PC-9 (cell line): ENCODE measurements at regions not wholly inside any gene's neighbourhood (a gene's known extent, or its start where the extent isn't known, plus 50 kb on each side); places are given as distances from the start of the nearest gene placed in this dataset.

Source experiments
- BruUV-seq: library from RNA; stranded (reverse); fragments of 400-500 nt; replicated peaks from 2 replicates; lab custom pipeline; 2021; lab: Mats Ljungman, UMichigan
- CTCF ChIA-PET: fragments of 300-600 bp; sonication (Branson Sonifier 250); formaldehyde crosslinking; loops from one replicate; lab custom pipeline; 2022; ENCODE audit warnings: antibody characterized with exemption; lab: Charles Lee
- POLR2A ChIA-PET: fragments of 300-600 bp; sonication (Branson Sonifier 250); formaldehyde crosslinking; loops from one replicate; lab custom pipeline; 2022; ENCODE audit warnings: antibody characterized with exemption; ENCODE audit not compliant: unreplicated experiment; lab: Charles Lee
- DNase-seq, 2 experiments: peaks; one replicate each; pipeline versions ENCODE4 v3.0.0 to v3.0.0-alpha.2; 2015 to 2022; ENCODE audit warnings: mixed read lengths in 1 of 2
- H2AFZ ChIP-seq: fragments of 200-600 bp; sonication (generic); 2 replicates; pipeline ENCODE4 v1.8.1; 2017; ENCODE audit warnings: antibody characterized with exemption
- H3F3A ChIP-seq: fragments of 200-600 bp; sonication (generic); 2 replicates; pipeline ENCODE4 v1.8.1; 2017; ENCODE audit warnings: antibody characterized with exemption, mild to moderate bottlenecking, low read depth; ENCODE audit not compliant: insufficient read depth
- H3K27ac ChIP-seq: fragments of 200-600 bp; sonication (generic); 2 replicates; pipeline ENCODE4 v1.6.1; 2016; ENCODE audit warnings: mixed run types
- H3K27me3 ChIP-seq: fragments of 200-600 bp; sonication (generic); 2 replicates; pipeline ENCODE4 v1.6.1; 2016; ENCODE audit warnings: low read depth, mixed run types; ENCODE audit not compliant: insufficient read depth
- H3K36me3 ChIP-seq: fragments of 200-600 bp; sonication (generic); 2 replicates; pipeline ENCODE4 v1.6.1; 2016; ENCODE audit warnings: low read depth, mixed run types
- H3K4me1 ChIP-seq: fragments of 200-600 bp; sonication (generic); replicated peaks from 2 replicates; pipeline ENCODE4 v1.6.1; 2016; ENCODE audit warnings: mixed run types; ENCODE audit not compliant: insufficient read depth
- H3K4me2 ChIP-seq: fragments of 200-600 bp; sonication (generic); 2 replicates; pipeline ENCODE4 v1.6.1; 2017; ENCODE audit warnings: mixed run types
- H3K4me3 ChIP-seq: fragments of 200-600 bp; sonication (generic); 2 replicates; pipeline ENCODE4 v1.6.1; 2016; ENCODE audit warnings: mixed run types
- H3K79me2 ChIP-seq: fragments of 200-600 bp; sonication (generic); 2 replicates; pipeline ENCODE4 v1.6.1; 2017; ENCODE audit warnings: low read depth, mixed run types
- H3K9me2 ChIP-seq: fragments of 200-600 bp; sonication (generic); 2 replicates; pipeline ENCODE4 v1.8.1; 2017; ENCODE audit warnings: mild to moderate bottlenecking; ENCODE audit not compliant: insufficient read depth
- H3K9me3 ChIP-seq: fragments of 200-600 bp; sonication (generic); 2 replicates; pipeline ENCODE4 v1.8.1; 2016; ENCODE audit warnings: low read depth; ENCODE audit not compliant: insufficient read depth
- H4K20me1 ChIP-seq: fragments of 200-600 bp; sonication (generic); 2 replicates; pipeline ENCODE4 v1.8.1; 2017; ENCODE audit not compliant: insufficient read depth
- EZH2 ChIP-seq: fragments of 200-600 bp; sonication (generic); IDR thresholded peaks from 2 replicates; pipeline ENCODE4 v1.8.0; 2017; ENCODE audit warnings: antibody characterized with exemption, low read depth
- intact Hi-C: fragments of 100-400 bp; cut with micrococcal nuclease; formaldehyde crosslinking; loops from one replicate; pipeline ENCODE4 v1.10.0; 2022; ENCODE audit not compliant: unreplicated experiment
- TF ChIP-seq, protein P1 (sequence below): fragments of 200-600 bp; sonication (generic); conservative IDR thresholded peaks from 2 replicates; pipeline ENCODE4 v1.6.1; 2017; ENCODE audit warnings: mixed run types, antibody characterized with exemption, mild to moderate bottlenecking, moderate library complexity

DNA sequence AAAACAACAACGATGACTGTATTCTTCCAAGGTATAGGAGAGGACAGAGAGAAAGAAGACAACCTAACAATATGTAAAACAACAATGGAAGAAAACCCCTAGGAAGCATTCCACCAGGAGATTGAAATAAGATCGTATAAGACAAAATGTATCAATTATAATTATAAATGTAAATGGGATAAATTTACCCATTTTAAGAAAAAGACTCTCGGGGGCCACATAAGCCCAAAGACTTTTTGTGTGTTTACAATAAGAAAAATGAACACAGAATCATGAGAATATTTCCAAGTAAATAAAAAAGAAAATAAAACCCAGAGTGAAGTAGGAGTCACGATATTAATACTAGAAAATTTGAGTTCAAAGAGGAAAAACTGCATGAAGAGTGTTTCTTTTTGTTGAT, 126.4 kb downstream of the ASB1 start:
- CTCF ChIA-PET: no interaction called here
- no peak overlapping the region for H3K4me3 ChIP-seq
- TF ChIP-seq EZH2: no peak
- TF ChIP-seq, protein P1, sequence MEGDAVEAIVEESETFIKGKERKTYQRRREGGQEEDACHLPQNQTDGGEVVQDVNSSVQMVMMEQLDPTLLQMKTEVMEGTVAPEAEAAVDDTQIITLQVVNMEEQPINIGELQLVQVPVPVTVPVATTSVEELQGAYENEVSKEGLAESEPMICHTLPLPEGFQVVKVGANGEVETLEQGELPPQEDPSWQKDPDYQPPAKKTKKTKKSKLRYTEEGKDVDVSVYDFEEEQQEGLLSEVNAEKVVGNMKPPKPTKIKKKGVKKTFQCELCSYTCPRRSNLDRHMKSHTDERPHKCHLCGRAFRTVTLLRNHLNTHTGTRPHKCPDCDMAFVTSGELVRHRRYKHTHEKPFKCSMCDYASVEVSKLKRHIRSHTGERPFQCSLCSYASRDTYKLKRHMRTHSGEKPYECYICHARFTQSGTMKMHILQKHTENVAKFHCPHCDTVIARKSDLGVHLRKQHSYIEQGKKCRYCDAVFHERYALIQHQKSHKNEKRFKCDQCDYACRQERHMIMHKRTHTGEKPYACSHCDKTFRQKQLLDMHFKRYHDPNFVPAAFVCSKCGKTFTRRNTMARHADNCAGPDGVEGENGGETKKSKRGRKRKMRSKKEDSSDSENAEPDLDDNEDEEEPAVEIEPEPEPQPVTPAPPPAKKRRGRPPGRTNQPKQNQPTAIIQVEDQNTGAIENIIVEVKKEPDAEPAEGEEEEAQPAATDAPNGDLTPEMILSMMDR: no peak
- POLR2A ChIA-PET: no interaction called here
- no peaks in the 10 kb centered on the region for H3F3A ChIP-seq
- no peak overlapping the region for H3K4me2 ChIP-seq
- H3K27me3 ChIP-seq: peaks cover 60% of the 10 kb centered on the region
- H3K9me2 ChIP-seq: no peaks in the 10 kb centered on the region
- no TSS peak for BruUV-seq
- H3K9me3 ChIP-seq: peaks cover 8% of the 10 kb centered on the region; the same call in 1 of the 2 replicates
- no peak for DNase-seq
- H3K79me2 ChIP-seq: no peaks in the 10 kb centered on the region
- no peak overlapping the region for H3K27ac ChIP-seq
- no peaks in the 10 kb centered on the region for H4K20me1 ChIP-seq
- no peaks in the 10 kb centered on the region for H3K4me1 ChIP-seq
- H3K36me3 ChIP-seq: no peaks in the 10 kb centered on the region
- intact Hi-C loops: no loop called here
- H2AFZ ChIP-seq: no peak overlapping the region

DNA sequence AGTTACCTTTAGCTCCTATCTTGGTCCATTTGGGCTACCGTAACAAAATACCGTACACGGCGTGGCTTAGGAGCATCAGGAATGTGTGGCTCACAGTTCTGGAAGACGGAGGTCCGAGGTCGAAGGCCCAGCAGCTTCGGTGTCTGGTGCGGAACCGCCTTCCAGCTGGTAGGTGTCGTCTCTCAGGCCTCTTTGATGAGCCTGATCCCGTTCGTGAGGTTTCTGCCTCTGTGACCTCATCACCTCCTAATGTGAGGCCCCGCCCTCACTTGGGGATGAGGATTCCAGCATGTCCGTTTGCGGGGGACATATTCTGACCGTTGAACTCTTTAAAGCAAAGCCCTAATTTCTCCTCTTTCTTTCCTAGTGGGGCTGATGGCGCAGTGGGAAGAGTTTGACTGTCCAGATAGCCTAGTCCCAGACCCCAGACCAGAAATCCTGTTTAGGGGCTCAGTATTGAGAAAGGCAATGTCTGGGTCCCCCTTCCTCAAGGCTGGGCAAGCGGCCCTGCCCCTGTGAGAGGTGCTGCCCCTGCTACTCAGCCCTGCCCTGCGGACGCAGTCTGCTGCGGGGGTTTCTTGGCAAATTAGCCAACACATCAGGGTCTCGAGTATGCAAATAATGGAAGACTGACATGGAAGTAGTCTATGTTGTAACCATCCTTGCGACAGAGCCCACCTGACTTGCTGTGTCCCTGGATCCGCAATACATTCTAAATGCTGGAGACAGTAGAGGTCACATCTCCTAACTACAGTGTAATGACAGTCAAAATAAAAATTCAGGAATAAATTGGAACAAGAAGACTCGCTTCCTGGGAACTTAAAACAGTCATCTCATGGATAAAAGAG, 128.0 kb downstream of the ASB1 start:
- Histone ChIP-seq H3K36me3 (no peaks in the 10 kb centered on the region), H3K79me2 (no peaks in the 10 kb centered on the region), H3F3A (no peaks in the 10 kb centered on the region), H3K9me2 (no peaks in the 10 kb centered on the region), H3K4me2 (no peak overlapping the region), H2AFZ (no peak overlapping the region), H3K4me1 (no peaks in the 10 kb centered on the region), H3K27ac (no peak overlapping the region), H3K9me3 (peaks cover 8% of the 10 kb centered on the region; the same call in 1 of the 2 replicates), H4K20me1 (no peaks in the 10 kb centered on the region), H3K27me3 (peaks cover 70% of the 10 kb centered on the region), H3K4me3 (no peak overlapping the region)
- intact Hi-C loops: no loop called here
- BruUV-seq: no TSS peak
- POLR2A ChIA-PET: no interaction called here
- CTCF ChIA-PET: no interaction called here
- no peak for DNase-seq
- TF ChIP-seq, protein P1: no peak
- TF ChIP-seq EZH2: no peak

DNA sequence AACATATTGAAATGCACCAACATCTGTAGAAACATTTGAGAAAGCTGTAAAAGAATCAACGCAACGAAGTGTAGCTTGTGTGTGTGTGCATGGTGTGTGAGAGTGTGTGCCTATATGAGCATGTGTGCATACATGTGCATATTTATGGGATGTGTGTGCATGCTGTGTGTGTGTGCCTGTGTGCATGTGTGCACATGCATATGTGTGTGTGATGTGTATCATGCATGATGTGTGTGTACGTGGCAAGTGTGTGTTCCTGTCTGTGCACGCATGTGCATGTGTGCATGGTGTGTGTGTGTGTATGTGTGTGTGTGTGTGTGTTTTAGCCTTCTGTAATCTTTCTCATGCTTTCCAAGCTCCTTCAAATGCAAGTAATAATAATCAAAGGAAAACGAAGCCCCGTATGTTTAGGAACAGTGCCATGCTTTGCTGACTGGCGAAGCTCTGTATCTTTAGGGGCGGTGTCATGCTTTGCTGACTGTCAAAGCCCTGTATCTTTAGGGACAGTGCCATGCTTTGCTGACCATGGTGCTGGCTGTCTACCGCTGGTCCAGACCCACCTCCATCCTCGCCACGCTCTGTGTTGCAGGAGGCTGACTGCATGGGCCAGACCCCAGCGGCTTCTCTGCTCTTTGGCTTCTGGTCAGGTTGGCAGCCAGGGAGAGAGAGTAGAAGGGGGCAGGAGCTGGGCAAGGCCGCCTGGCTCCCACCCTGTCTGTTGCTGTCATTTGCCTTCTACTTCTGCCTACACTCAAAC, 129.2 kb downstream of the ASB1 start:
- no peak for DNase-seq
- no peaks in the 10 kb centered on the region for H3K9me2 ChIP-seq
- H4K20me1 ChIP-seq: no peaks in the 10 kb centered on the region
- intact Hi-C loops: no loop called here
- H3K4me1 ChIP-seq: no peaks in the 10 kb centered on the region
- no peaks in the 10 kb centered on the region for H3K79me2 ChIP-seq
- TF ChIP-seq, protein P1: no peak
- no peak for TF ChIP-seq EZH2
- BruUV-seq: no TSS peak
- no peaks in the 10 kb centered on the region for H3F3A ChIP-seq
- no peak overlapping the region for H3K27ac ChIP-seq
- H2AFZ ChIP-seq: no peak overlapping the region
- H3K9me3 ChIP-seq: peaks cover 8% of the 10 kb centered on the region; the same call in 1 of the 2 replicates
- CTCF ChIA-PET: no interaction called here
- no peaks in the 10 kb centered on the region for H3K36me3 ChIP-seq
- POLR2A ChIA-PET: no interaction called here
- no peak overlapping the region for H3K4me2 ChIP-seq
- H3K4me3 ChIP-seq: no peak overlapping the region
- H3K27me3 ChIP-seq: peaks cover 83% of the 10 kb centered on the region
